ENCODE measurements at regions not wholly inside any gene's neighbourhood (a gene's known extent, or its start where the extent isn't known, plus 50 kb on each side); places are given as distances from the start of the nearest gene placed in this dataset.

GRCh38 chr2:128626760-128627511 lies 308.3 kb upstream of the HS6ST1 start:
- no peak overlapping the region for H3K4me3 ChIP-seq (ENCODE audit: low read depth, low read length)
- TF ChIP-seq CTCF (IDR thresholded peaks at IDR 0.05; ENCODE audit: control insufficient read depth, extremely low read depth, insufficient read depth) = no peak
- no peak for DNase-seq (ENCODE audit: low read depth)

GRCh38 chr2:128628206-128628605 lies 309.5 kb upstream of the HS6ST1 start:
- DNase-seq (ENCODE audit: low read depth) = no peak
- no peak overlapping the region for H3K4me3 ChIP-seq (ENCODE audit: low read depth, low read length)
- no peak for TF ChIP-seq CTCF (IDR thresholded peaks at IDR 0.05; ENCODE audit: control insufficient read depth, extremely low read depth, insufficient read depth)

- TF ChIP-seq CTCF (IDR thresholded peaks at IDR 0.05; ENCODE audit: control insufficient read depth, extremely low read depth, insufficient read depth) = no peak
- no peak for DNase-seq (ENCODE audit: low read depth)
- H3K4me3 ChIP-seq (ENCODE audit: low read depth, low read length) = no peak overlapping the region
These were observed 310.3 kb upstream of the HS6ST1 start for GRCh38 chr2:128628996-128629395.

- no peak for TF ChIP-seq CTCF (IDR thresholded peaks at IDR 0.05; ENCODE audit: control insufficient read depth, extremely low read depth, insufficient read depth)
- H3K4me3 ChIP-seq (ENCODE audit: low read depth, low read length) = no peak overlapping the region
- no peak for DNase-seq (ENCODE audit: low read depth)
These were observed 312.5 kb upstream of the HS6ST1 start for GRCh38 chr2:128630974-128631697.

GRCh38 chr2:128631698-128632500 lies 313.2 kb upstream of the HS6ST1 start:
- DNase-seq (ENCODE audit: low read depth) = no peak
- no peak overlapping the region for H3K4me3 ChIP-seq (ENCODE audit: low read depth, low read length)
- TF ChIP-seq CTCF (IDR thresholded peaks at IDR 0.05; ENCODE audit: control insufficient read depth, extremely low read depth, insufficient read depth) = no peak

- no peak overlapping the region for H3K4me3 ChIP-seq (ENCODE audit: low read depth, low read length)
- no peak for DNase-seq (ENCODE audit: low read depth)
- no peak for TF ChIP-seq CTCF (IDR thresholded peaks at IDR 0.05; ENCODE audit: control insufficient read depth, extremely low read depth, insufficient read depth)
These were observed 313.8 kb upstream of the HS6ST1 start for GRCh38 chr2:128632501-128632800.

All from LNCaP clone FGC (cell line).